K562 (cell line): ENCODE measurements at regions not wholly inside any gene's neighbourhood (a gene's known extent, or its start where the extent isn't known, plus 50 kb on each side); places are given as distances from the start of the nearest gene placed in this dataset.

Experiments used
- CBFB ChIP-seq: sonication (generic); formaldehyde crosslinking; IDR thresholded peaks from 2 replicates; pipeline ENCODE4 v1.4.0; 2020; ENCODE audit warnings: mild to moderate bottlenecking, missing genetic modification reagents
- CTCF ChIP-seq, 3 experiments: IDR thresholded peaks in 2 of 3; conservative IDR thresholded peaks in 1 of 3; 2 replicates each; pipeline ENCODE4 v1.5.1; 2011 to 2012; ENCODE audit warnings: low read length in 3 of 3, mild to moderate bottlenecking in 3 of 3, control low read depth in 2 of 3, improper control_type of control experiment in 1 of 3, inconsistent platforms in 1 of 3, low read depth in 1 of 3, mixed read lengths in 1 of 3, moderate library complexity in 1 of 3; ENCODE audit not compliant: insufficient read depth in 2 of 3
- EGR1 ChIP-seq: fragments of 450-650 bp; conservative IDR thresholded peaks from 2 replicates; pipeline ENCODE4 v1.6.1; 2017; ENCODE audit warnings: mild to moderate bottlenecking
- ELF4 ChIP-seq: fragments of 450-650 bp; formaldehyde crosslinking; IDR thresholded peaks from 2 replicates; pipeline ENCODE4 v1.4.0; 2022; ENCODE audit warnings: missing genetic modification characterization
- MED1 ChIP-seq: sonication (generic); formaldehyde crosslinking; IDR thresholded peaks from 2 replicates; pipeline ENCODE4 v1.8.1; 2023; ENCODE audit warnings: missing genetic modification reagents, borderline replicate concordance
- MXI1 ChIP-seq: IDR thresholded peaks from 2 replicates; pipeline ENCODE4 v1.6.1; 2011; ENCODE audit warnings: low read depth, mild to moderate bottlenecking, improper control_type of control experiment, low read length
- POLR2A ChIP-seq: fragments of 450-650 bp; conservative IDR thresholded peaks from 2 replicates; pipeline ENCODE4 v1.6.1; 2016

- no peak for TF ChIP-seq MED1 (CRISPR knock-in tag)
- no peak for TF ChIP-seq POLR2A
- TF ChIP-seq MXI1 = no peak
- TF ChIP-seq ELF4 (CRISPR knock-in tag) = no peak
- TF ChIP-seq CTCF (IDR thresholded peaks at IDR 0.05 in 2 of 3, conservative IDR thresholded peaks at IDR 0.05 in 1 of 3; ENCODE audit: insufficient read depth in 2 of 3, low read depth in 1 of 3, low read length in 3 of 3) = no peak
- TF ChIP-seq CBFB (CRISPR knock-in tag) = no peak
- no peak for TF ChIP-seq EGR1
Observed at GRCh38 chr15:62726461-62726860, 316.1 kb upstream of the TPM1 start.
